Mesendoderm (in vitro differentiated cells): ENCODE measurements at regions not wholly inside any gene's neighbourhood (a gene's known extent, or its start where the extent isn't known, plus 50 kb on each side); places are given as distances from the start of the nearest gene placed in this dataset.

Source experiments
- DNase-seq: peaks from one replicate; pipeline ENCODE4 v3.0.0; 2013
- H2AK5ac ChIP-seq: 2 replicates; pipeline ENCODE4 v1.6.1; 2013; ENCODE audit warnings: low read length, inconsistent platforms
- H2BK120ac ChIP-seq: 2 replicates; pipeline ENCODE4 v1.6.1; 2013; ENCODE audit warnings: low read depth, mild to moderate bottlenecking, low read length, moderate library complexity, mixed read lengths
- H2BK15ac ChIP-seq: replicated peaks from 2 replicates; pipeline ENCODE4 v1.6.1; 2013; ENCODE audit warnings: low read depth, mild to moderate bottlenecking, moderate library complexity
- H2BK5ac ChIP-seq: 2 replicates; pipeline ENCODE4 v1.6.1; 2013; ENCODE audit warnings: low read length, inconsistent platforms
- H3K18ac ChIP-seq: 2 replicates; pipeline ENCODE4 v1.6.1; 2013; ENCODE audit warnings: mild to moderate bottlenecking, low read length, mixed read lengths
- H3K23ac ChIP-seq: one replicate; pipeline ENCODE4 v1.6.1; 2013; ENCODE audit warnings: low read length
- H3K27ac ChIP-seq: 2 replicates; pipeline ENCODE4 v1.5.1; 2013; ENCODE audit warnings: low read depth, mild to moderate bottlenecking, inconsistent platforms, low read length, moderate library complexity
- H3K27me3 ChIP-seq: 2 replicates; pipeline ENCODE4 v1.6.1; 2013; ENCODE audit warnings: low read length, control low read depth, mild to moderate bottlenecking, inconsistent platforms; ENCODE audit not compliant: insufficient read depth, poor library complexity
- H3K36me3 ChIP-seq: 2 replicates; pipeline ENCODE4 v1.6.1; 2013; ENCODE audit warnings: low read length, inconsistent platforms; ENCODE audit not compliant: control insufficient read depth, insufficient read depth
- H3K4ac ChIP-seq: one replicate; pipeline ENCODE4 v1.6.1; 2013; ENCODE audit warnings: low read depth, mild to moderate bottlenecking, low read length, moderate library complexity
- H3K4me1 ChIP-seq: 2 replicates; pipeline ENCODE4 v1.6.1; 2013; ENCODE audit warnings: low read depth, low read length, inconsistent platforms; ENCODE audit not compliant: control insufficient read depth
- H3K4me2 ChIP-seq: 2 replicates; pipeline ENCODE4 v1.6.1; 2013; ENCODE audit warnings: low read length
- H3K4me3 ChIP-seq: 2 replicates; pipeline ENCODE4 v1.5.1; 2013; ENCODE audit warnings: mild to moderate bottlenecking, low read length
- H3K56ac ChIP-seq: one replicate; pipeline ENCODE4 v1.6.1; 2013; ENCODE audit warnings: low read length
- H3K79me1 ChIP-seq: 2 replicates; pipeline ENCODE4 v1.6.1; 2013; ENCODE audit warnings: low read length, inconsistent platforms
- H3K79me2 ChIP-seq: 2 replicates; pipeline ENCODE4 v1.6.1; 2013; ENCODE audit warnings: mild to moderate bottlenecking, low read length; ENCODE audit not compliant: control insufficient read depth, insufficient read depth
- H3K9ac ChIP-seq: 2 replicates; pipeline ENCODE4 v1.6.1; 2013; ENCODE audit warnings: low read length, inconsistent platforms
- H4K5ac ChIP-seq: one replicate; pipeline ENCODE4 v1.6.1; 2013; ENCODE audit warnings: low read length
- H4K8ac ChIP-seq: one replicate; pipeline ENCODE4 v1.6.1; 2013; ENCODE audit warnings: low read depth, mild to moderate bottlenecking, control low read depth, low read length, moderate library complexity
- WGBS: extraction: QIAGEN DNeasy Blood & Tissue Kit; methylation state at CpG from one replicate; pipeline ENCODE4 v1.1.7; 2013; ENCODE audit warnings: low lambda C conversion rate, missing lambda C conversion rate; ENCODE audit not compliant: insufficient coverage; ENCODE audit errors: extremely low coverage; 5-methylcytosine and 5-hydroxymethylcytosine counted together

DNA sequence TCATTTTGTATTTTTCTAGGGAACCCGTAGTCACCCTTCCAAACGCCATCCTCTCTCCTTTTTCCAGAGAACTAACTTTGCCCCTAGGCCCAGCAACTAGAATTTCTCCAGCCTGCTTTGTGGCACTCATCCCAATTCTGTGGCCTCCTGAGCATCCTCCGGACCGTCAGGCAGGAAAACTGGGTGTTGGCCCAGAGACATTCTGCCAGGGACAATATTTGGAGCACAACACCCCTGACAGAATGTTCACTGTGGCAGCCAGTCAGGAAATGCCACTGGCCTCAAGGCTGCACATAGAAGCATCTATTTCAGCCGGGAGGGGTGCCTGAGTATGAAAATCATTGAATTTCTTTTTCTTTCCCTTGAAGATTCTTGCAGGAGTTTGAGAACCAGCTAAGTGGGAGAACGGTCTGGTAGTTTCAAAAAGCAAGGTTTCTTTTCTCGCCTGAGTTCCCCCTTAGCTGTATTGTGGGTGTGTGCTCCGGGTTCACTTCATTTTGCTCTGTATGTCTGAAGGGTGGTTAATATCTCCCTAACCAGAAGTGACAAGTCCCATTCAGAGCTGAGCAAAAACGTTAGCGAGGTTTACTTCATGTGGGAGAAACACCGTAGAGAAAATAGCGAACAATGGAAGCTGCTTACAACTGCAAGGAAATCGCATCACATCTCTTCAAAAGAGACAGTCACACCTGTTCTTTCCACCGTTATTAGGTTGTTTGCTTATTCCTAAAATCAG lies 108.1 kb upstream of the TPM1 start:
- WGBS, result no CpG with 5 or more reads among the region's 14 CpGs
- no peak overlapping the region for H4K8ac ChIP-seq

GRCh38 chr15:62935300-62936081 lies 107.1 kb upstream of the TPM1 start:
- Histone ChIP-seq H3K27ac (no peak overlapping the region), H3K36me3 (no peaks in the 10 kb centered on the region), H3K23ac (no peak overlapping the region), H3K4ac (no peak overlapping the region), H3K56ac (no peak overlapping the region), H3K18ac (no peak overlapping the region), H4K8ac (no peak overlapping the region), H3K4me3 (no peak overlapping the region), H2BK15ac (no peak overlapping the region), H3K4me2 (no peak overlapping the region), H3K27me3 (no peaks in the 10 kb centered on the region), H4K5ac (no peak overlapping the region), H2AK5ac (no peak overlapping the region), H2BK5ac (no peak overlapping the region), H3K9ac (no peak overlapping the region), H3K4me1 (no peaks in the 10 kb centered on the region), H2BK120ac (no peak overlapping the region), H3K79me2 (no peaks in the 10 kb centered on the region), H3K79me1 (no peaks in the 10 kb centered on the region)
- WGBS, result no CpG with 5 or more reads among the region's 12 CpGs
- DNase-seq, result no peak

More for the DNA sequence above, 108.1 kb upstream of the TPM1 start:
- Histone ChIP-seq H3K4me2 (no peak overlapping the region), H3K9ac (no peak overlapping the region), H3K36me3 (no peaks in the 10 kb centered on the region), H3K4ac (no peak overlapping the region), H3K18ac (no peak overlapping the region), H3K56ac (no peak overlapping the region), H3K79me2 (no peaks in the 10 kb centered on the region), H3K27ac (no peak overlapping the region), H3K79me1 (no peaks in the 10 kb centered on the region), H2BK5ac (no peak overlapping the region), H3K23ac (no peak overlapping the region), H2BK120ac (no peak overlapping the region), H3K4me1 (no peaks in the 10 kb centered on the region), H2AK5ac (no peak overlapping the region), H3K27me3 (no peaks in the 10 kb centered on the region), H4K5ac (no peak overlapping the region), H2BK15ac (no peak overlapping the region), H3K4me3 (no peak overlapping the region)
- no peak for DNase-seq

DNA sequence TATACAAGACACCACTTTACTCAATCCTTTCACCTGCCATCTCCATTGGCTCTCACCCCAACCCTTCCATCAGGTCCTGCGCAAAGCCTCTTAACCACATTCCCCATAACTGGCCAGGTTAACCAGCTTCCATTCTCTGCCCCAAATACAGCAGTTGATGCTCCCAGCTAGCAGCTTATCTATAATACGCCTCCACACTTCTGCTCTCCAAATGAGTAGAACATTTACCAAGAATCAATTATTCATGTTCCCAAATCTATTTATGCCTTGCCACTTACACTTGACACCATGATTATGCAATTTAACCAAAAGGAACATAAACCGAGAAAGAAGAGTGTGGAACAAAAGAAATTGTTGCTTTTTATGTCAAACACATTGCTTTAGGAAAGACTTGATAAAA lies 103.7 kb upstream of the TPM1 start:
- H2AK5ac ChIP-seq, result no peak overlapping the region
- H2BK5ac ChIP-seq, result no peak overlapping the region
- no peaks in the 10 kb centered on the region for H3K79me1 ChIP-seq
- H3K23ac ChIP-seq, result no peak overlapping the region
- H3K27me3 ChIP-seq, result no peaks in the 10 kb centered on the region
- no peaks in the 10 kb centered on the region for H3K36me3 ChIP-seq
- H3K4me3 ChIP-seq, result no peak overlapping the region
- H2BK15ac ChIP-seq, result no peak overlapping the region
- no peak overlapping the region for H3K9ac ChIP-seq
- no peak overlapping the region for H3K27ac ChIP-seq
- no CpG with 5 or more reads among the region's 3 CpGs for WGBS
- no peaks in the 10 kb centered on the region for H3K79me2 ChIP-seq
- H2BK120ac ChIP-seq, result no peak overlapping the region
- no peaks in the 10 kb centered on the region for H3K4me1 ChIP-seq
- no peak for DNase-seq
- H3K4me2 ChIP-seq, result no peak overlapping the region
- H3K4ac ChIP-seq, result no peak overlapping the region
- H4K5ac ChIP-seq, result no peak overlapping the region
- no peak overlapping the region for H4K8ac ChIP-seq
- no peak overlapping the region for H3K18ac ChIP-seq
- H3K56ac ChIP-seq, result no peak overlapping the region

DNA sequence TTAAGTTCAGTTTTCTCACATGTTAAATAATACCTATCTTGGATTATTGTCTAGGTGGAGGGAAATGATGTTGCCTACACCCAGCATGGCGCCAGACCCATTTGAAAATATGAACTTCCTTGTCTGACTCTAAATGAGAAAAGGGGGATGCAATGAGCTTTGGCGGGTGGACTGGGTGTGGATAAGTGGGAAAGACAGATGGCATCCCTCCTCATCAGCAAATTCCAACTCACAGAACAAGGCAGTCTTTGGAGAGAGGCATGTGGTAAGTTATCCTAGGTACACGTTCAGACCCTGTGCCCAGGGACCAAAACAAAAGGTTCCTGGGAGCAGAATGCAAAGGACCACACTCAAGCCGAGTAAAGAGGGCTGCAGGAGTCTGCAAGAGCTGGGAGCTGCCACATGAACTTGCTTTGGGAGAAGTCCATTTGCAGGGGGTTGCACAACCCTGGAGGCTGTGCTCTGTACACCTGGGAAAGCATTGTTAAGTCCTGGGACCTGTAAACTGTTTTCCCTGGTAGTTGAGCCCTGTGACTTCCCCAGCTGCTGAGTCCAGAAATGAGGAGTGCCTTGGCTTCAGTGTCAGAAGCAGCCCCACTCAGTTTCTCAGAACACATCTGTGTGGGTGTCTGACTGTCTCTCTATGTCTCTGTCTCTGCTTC lies 102.3 kb upstream of the TPM1 start:
- Histone ChIP-seq H3K4ac (no peak overlapping the region), H2AK5ac (no peak overlapping the region), H3K18ac (no peak overlapping the region), H3K4me1 (no peaks in the 10 kb centered on the region), H3K27ac (no peak overlapping the region), H3K56ac (no peak overlapping the region), H2BK5ac (no peak overlapping the region), H4K8ac (no peak overlapping the region), H3K79me2 (no peaks in the 10 kb centered on the region), H3K9ac (no peak overlapping the region), H2BK120ac (no peak overlapping the region), H3K36me3 (no peaks in the 10 kb centered on the region), H3K27me3 (no peaks in the 10 kb centered on the region), H4K5ac (no peak overlapping the region), H3K4me3 (no peak overlapping the region), H2BK15ac (no peak overlapping the region), H3K4me2 (no peak overlapping the region), H3K23ac (no peak overlapping the region), H3K79me1 (no peaks in the 10 kb centered on the region)
- DNase-seq, result no peak
- WGBS, result no CpG with 5 or more reads among the region's 4 CpGs

GRCh38 chr15:62940755-62941361 lies 101.7 kb upstream of the TPM1 start:
- Histone ChIP-seq H3K9ac (no peak overlapping the region), H3K56ac (no peak overlapping the region), H2AK5ac (no peak overlapping the region), H4K8ac (no peak overlapping the region), H4K5ac (no peak overlapping the region), H2BK120ac (no peak overlapping the region), H3K4ac (no peak overlapping the region), H3K4me1 (no peaks in the 10 kb centered on the region), H3K4me3 (no peak overlapping the region), H3K27me3 (no peaks in the 10 kb centered on the region), H3K79me1 (no peaks in the 10 kb centered on the region), H3K18ac (no peak overlapping the region), H3K79me2 (no peaks in the 10 kb centered on the region), H3K23ac (no peak overlapping the region), H3K27ac (no peak overlapping the region), H2BK5ac (no peak overlapping the region), H2BK15ac (no peak overlapping the region), H3K4me2 (no peak overlapping the region), H3K36me3 (no peaks in the 10 kb centered on the region)
- no CpG with 5 or more reads among the region's 11 CpGs for WGBS
- DNase-seq, result peak; percentile 10
